ENCODE measurements at regions not wholly inside any gene's neighbourhood (a gene's known extent, or its start where the extent isn't known, plus 50 kb on each side); places are given as distances from the start of the nearest gene placed in this dataset.

- Histone ChIP-seq H3K9ac (ENCODE audit: low read depth in 1 of 2, low read length in 2 of 2) (no peak overlapping the region), H3K27me3 (ENCODE audit: control insufficient read depth in 4 of 4, insufficient read depth in 4 of 4, low read length in 3 of 4) (no peaks in the 10 kb centered on the region), H3K9me3 (ENCODE audit: control insufficient read depth in 4 of 4, low read length in 3 of 4) (no peaks in the 10 kb centered on the region), H3K4me3 (ENCODE audit: low read depth in 1 of 3, low read length in 3 of 3) (no peak overlapping the region), H3K27ac (ENCODE audit: low read depth in 1 of 2, low read length in 2 of 2) (no peak overlapping the region), H3K4me1 (ENCODE audit: control insufficient read depth in 4 of 4, insufficient read depth in 4 of 4, low read length in 3 of 4) (no peaks in the 10 kb centered on the region), H3K36me3 (ENCODE audit: control insufficient read depth in 4 of 4, insufficient read depth in 3 of 4, low read depth in 1 of 4, low read length in 3 of 4) (no peaks in the 10 kb centered on the region)
- WGBS, result 60% methylated on average over 5 of the region's 5 CpGs
- TF ChIP-seq REST (IDR thresholded peaks at IDR 0.05), result no peak
- TF ChIP-seq, protein P1, sequence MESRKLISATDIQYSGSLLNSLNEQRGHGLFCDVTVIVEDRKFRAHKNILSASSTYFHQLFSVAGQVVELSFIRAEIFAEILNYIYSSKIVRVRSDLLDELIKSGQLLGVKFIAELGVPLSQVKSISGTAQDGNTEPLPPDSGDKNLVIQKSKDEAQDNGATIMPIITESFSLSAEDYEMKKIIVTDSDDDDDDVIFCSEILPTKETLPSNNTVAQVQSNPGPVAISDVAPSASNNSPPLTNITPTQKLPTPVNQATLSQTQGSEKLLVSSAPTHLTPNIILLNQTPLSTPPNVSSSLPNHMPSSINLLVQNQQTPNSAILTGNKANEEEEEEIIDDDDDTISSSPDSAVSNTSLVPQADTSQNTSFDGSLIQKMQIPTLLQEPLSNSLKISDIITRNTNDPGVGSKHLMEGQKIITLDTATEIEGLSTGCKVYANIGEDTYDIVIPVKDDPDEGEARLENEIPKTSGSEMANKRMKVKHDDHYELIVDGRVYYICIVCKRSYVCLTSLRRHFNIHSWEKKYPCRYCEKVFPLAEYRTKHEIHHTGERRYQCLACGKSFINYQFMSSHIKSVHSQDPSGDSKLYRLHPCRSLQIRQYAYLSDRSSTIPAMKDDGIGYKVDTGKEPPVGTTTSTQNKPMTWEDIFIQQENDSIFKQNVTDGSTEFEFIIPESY (IDR thresholded peaks at IDR 0.05), result no peak
- no peak for DNase-seq (ENCODE audit: low spot score)
These were observed 1048.0 kb upstream of the CNTN5 start for GRCh38 chr11:97972731-97973130.

GRCh38 chr11:97973352-97973857 lies 1047.3 kb upstream of the CNTN5 start:
- Histone ChIP-seq H3K36me3 (ENCODE audit: control insufficient read depth in 4 of 4, insufficient read depth in 3 of 4, low read depth in 1 of 4, low read length in 3 of 4) (no peaks in the 10 kb centered on the region), H3K9me3 (ENCODE audit: control insufficient read depth in 4 of 4, low read length in 3 of 4) (no peaks in the 10 kb centered on the region), H3K4me3 (ENCODE audit: low read depth in 1 of 3, low read length in 3 of 3) (no peak overlapping the region), H3K4me1 (ENCODE audit: control insufficient read depth in 4 of 4, insufficient read depth in 4 of 4, low read length in 3 of 4) (no peaks in the 10 kb centered on the region), H3K9ac (ENCODE audit: low read depth in 1 of 2, low read length in 2 of 2) (no peak overlapping the region), H3K27me3 (ENCODE audit: control insufficient read depth in 4 of 4, insufficient read depth in 4 of 4, low read length in 3 of 4) (no peaks in the 10 kb centered on the region), H3K27ac (ENCODE audit: low read depth in 1 of 2, low read length in 2 of 2) (no peak overlapping the region)
- DNase-seq (ENCODE audit: low spot score), result no peak
- TF ChIP-seq RAD21 (IDR thresholded peaks at IDR 0.05) (no peak), REST (IDR thresholded peaks at IDR 0.05) (no peak), HNF4A (conservative IDR thresholded peaks at IDR 0.05) (no peak), SP1 (IDR thresholded peaks at IDR 0.05) (no peak), YY1 (IDR thresholded peaks at IDR 0.05) (no peak), FOXA2 (IDR thresholded peaks at IDR 0.05) (no peak), HNF4G (IDR thresholded peaks at IDR 0.05) (no peak), NR2F2 (IDR thresholded peaks at IDR 0.05) (no peak), RXRA (IDR thresholded peaks at IDR 0.05) (no peak), FOXA1 (IDR thresholded peaks at IDR 0.05) (no peak)
- TF ChIP-seq, protein P2, sequence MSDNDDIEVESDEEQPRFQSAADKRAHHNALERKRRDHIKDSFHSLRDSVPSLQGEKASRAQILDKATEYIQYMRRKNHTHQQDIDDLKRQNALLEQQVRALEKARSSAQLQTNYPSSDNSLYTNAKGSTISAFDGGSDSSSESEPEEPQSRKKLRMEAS (IDR thresholded peaks at IDR 0.05), result no peak
- TF ChIP-seq, protein P1 (IDR thresholded peaks at IDR 0.05), result no peak
- whole genome bisulfite sequencing, result 56% methylated on average over 9 of the region's 10 CpGs
